Endothelial cell of umbilical vein (primary cell): ENCODE measurements at regions not wholly inside any gene's neighbourhood (a gene's known extent, or its start where the extent isn't known, plus 50 kb on each side); places are given as distances from the start of the nearest gene placed in this dataset.

Experiments used
- CTCF ChIP-seq, 2 donors: IDR thresholded peaks; 1 replicate in 1 of 2; 2 replicates in 1 of 2; pipeline ENCODE4 v1.5.1; 2011; ENCODE audit warnings: low read length in 2 of 2, mild to moderate bottlenecking in 2 of 2, moderate library complexity in 2 of 2, control low read depth in 1 of 2, inconsistent platforms in 1 of 2, low read depth in 1 of 2; ENCODE audit not compliant: insufficient read depth in 1 of 2; ENCODE audit errors: extremely low read depth in 1 of 2
- EZH2 ChIP-seq: IDR thresholded peaks from 2 replicates; pipeline ENCODE4 v1.6.1; 2012; ENCODE audit warnings: borderline replicate concordance, low read depth, mild to moderate bottlenecking, moderate library complexity, low read length, inconsistent platforms; ENCODE audit not compliant: severe bottlenecking
- POLR2A ChIP-seq: IDR thresholded peaks from 2 replicates; pipeline ENCODE4 v1.6.1; 2012; ENCODE audit warnings: low read depth, mild to moderate bottlenecking, control low read depth, low read length

GRCh38 chr19:32166238-32166637 is 179.2 kb upstream of the ZNF507 start:
- TF ChIP-seq CTCF (IDR thresholded peaks at IDR 0.05; ENCODE audit: extremely low read depth in 1 of 2, insufficient read depth in 1 of 2, low read depth in 1 of 2, low read length in 2 of 2), result no peak
- no peak for TF ChIP-seq EZH2
- no peak for TF ChIP-seq POLR2A
